Choroid plexus epithelial cell (primary cell): ENCODE measurements at regions not wholly inside any gene's neighbourhood (a gene's known extent, or its start where the extent isn't known, plus 50 kb on each side); places are given as distances from the start of the nearest gene placed in this dataset.
A peak's percentile ranks its signal among the peaks of the same experiment; 100 is the strongest.

Experiments used
- DNase-seq: peaks from one replicate; pipeline ENCODE4 v3.0.0-alpha.2; 2010; ENCODE audit warnings: low read depth
- H3K4me3 ChIP-seq: 2 replicates; pipeline ENCODE4 v1.5.1; 2011; ENCODE audit warnings: low read depth, mild to moderate bottlenecking, control low read depth, low read length, moderate library complexity
- TF ChIP-seq, protein P1 (sequence below): conservative IDR thresholded peaks from 2 replicates; pipeline ENCODE4 v1.5.1; 2011; ENCODE audit warnings: low read depth, mild to moderate bottlenecking, control low read depth, inconsistent platforms, low read length, moderate library complexity

- DNase-seq, result peak; percentile 5
- TF ChIP-seq, protein P1, sequence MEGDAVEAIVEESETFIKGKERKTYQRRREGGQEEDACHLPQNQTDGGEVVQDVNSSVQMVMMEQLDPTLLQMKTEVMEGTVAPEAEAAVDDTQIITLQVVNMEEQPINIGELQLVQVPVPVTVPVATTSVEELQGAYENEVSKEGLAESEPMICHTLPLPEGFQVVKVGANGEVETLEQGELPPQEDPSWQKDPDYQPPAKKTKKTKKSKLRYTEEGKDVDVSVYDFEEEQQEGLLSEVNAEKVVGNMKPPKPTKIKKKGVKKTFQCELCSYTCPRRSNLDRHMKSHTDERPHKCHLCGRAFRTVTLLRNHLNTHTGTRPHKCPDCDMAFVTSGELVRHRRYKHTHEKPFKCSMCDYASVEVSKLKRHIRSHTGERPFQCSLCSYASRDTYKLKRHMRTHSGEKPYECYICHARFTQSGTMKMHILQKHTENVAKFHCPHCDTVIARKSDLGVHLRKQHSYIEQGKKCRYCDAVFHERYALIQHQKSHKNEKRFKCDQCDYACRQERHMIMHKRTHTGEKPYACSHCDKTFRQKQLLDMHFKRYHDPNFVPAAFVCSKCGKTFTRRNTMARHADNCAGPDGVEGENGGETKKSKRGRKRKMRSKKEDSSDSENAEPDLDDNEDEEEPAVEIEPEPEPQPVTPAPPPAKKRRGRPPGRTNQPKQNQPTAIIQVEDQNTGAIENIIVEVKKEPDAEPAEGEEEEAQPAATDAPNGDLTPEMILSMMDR, result no peak
- H3K4me3 ChIP-seq, result no peak overlapping the region
Measured at GRCh38 chr5:82734347-82734746, 342.8 kb downstream of the TMEM167A start.

GRCh38 chr5:82730913-82731312 is 346.3 kb downstream of the TMEM167A start:
- TF ChIP-seq, protein P1, result no peak
- no peak for DNase-seq
- no peak overlapping the region for H3K4me3 ChIP-seq

DNA sequence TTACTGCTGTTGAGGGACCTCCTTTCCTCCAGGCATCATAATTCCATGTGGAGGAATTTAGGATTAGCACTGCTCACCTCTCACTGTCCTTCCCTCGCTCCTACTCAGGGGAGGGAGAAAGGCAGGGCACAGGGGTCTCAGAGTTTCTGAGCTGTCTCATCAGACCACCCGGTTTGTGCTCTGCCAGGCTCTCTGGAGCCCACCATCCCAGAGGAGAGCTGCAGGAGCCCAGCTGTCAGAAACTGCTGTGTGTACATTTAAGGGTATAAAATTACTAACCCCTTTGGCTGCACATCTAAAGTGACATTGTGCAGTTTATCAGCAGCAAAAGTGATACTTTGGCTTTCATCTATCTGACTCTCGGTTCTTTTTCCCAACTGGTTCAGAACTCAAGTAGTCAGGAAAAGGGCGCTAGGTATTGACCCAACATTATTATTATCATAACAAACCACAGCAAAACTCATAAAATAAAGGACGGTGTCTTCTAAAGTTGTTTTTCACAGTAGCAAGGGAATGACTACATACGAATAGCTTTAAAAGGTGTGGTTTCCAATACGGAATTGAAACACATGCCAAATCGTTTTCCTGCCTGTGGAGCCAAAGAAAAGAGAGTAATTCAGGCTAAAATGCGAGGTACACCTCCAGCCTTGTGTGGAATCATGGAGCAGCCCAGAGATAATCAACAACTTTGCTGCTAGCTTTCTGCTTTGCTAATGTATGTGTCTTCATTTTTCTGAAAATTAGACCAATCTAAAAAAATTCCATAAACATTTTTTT is 348.1 kb downstream of the TMEM167A start:
- no peak overlapping the region for H3K4me3 ChIP-seq
- DNase-seq, result no peak
- TF ChIP-seq, protein P1, result no peak

GRCh38 chr5:82723168-82723567 is 354.0 kb downstream of the TMEM167A start:
- no peak for DNase-seq
- H3K4me3 ChIP-seq, result no peak overlapping the region
- TF ChIP-seq, protein P1, result no peak

GRCh38 chr5:82721087-82721410 is 356.1 kb downstream of the TMEM167A start:
- TF ChIP-seq, protein P1, result no peak
- H3K4me3 ChIP-seq, result no peak overlapping the region

DNA sequence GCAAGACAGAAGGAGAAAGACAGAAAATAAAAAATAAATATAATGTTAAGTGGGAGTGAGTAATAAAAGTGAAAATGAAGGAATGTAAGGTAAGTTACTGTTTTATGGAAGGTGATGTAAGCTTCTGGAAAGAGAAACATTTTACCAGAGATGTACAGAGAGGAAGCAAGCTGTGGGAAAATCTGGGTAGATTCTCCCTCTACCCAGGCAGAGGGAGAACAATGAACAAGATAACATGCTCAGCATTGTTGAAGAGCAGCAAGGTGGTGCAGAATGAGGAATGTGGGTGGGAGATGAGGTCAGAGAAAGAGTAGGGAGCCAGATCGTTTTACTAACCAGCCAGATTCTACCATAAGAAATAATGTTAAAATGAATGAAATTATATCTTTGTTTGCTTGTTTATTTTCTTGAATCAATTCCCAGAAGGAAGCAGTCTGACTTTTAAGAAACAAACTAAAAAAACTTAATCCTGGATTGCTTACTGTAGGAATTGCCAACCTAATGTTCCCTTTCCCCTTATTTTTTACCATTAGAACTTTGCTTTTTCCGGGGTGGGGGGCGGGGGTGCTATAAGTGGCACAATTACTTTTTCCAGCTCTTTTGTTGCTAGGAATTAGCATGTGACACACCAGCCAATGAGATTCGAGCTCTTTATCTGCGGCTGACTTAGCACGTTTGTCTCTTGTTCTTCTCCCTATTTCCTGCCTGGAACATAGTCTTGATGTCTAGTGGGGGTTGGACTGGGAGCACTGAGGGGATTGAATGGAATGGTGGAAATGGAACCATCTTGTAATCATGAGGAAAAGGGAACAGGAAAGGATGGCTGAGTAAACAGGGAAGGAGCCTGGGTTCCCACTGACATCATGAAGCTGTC is 356.7 kb downstream of the TMEM167A start:
- DNase-seq, result no peak

More at GRCh38 chr5:82721087-82721410, 356.1 kb downstream of the TMEM167A start:
- DNase-seq, result no peak

More for the DNA sequence above, 356.7 kb downstream of the TMEM167A start:
- no peak overlapping the region for H3K4me3 ChIP-seq
- TF ChIP-seq, protein P1, result no peak
